ENCODE measurements at regions not wholly inside any gene's neighbourhood (a gene's known extent, or its start where the extent isn't known, plus 50 kb on each side); places are given as distances from the start of the nearest gene placed in this dataset.
"Not testable (repeated sequence)": the region's sequence is repeated elsewhere in the genome, so short reads cannot be mapped to it uniquely, and the experiment has no call there.

DNA sequence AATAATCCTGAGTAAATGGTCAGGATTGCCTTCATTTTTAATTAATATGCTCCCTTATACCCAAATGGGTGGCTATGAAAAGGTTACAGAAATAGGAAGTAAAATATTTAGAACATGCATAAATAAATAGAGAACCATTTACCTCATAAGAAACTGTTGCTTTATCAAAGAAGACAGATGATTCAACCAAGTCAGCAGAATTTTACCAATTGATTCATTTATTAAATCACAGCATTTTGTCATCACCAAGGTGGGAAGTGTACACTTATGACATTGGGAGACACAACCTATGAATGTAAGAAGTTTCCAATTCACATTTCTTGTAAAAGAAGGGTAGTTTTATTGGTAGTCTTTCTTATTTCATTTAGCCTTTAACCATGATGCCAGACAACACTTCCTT lies 870.3 kb upstream of the CHORDC1 start:
- DNase-seq = no peak

DNA sequence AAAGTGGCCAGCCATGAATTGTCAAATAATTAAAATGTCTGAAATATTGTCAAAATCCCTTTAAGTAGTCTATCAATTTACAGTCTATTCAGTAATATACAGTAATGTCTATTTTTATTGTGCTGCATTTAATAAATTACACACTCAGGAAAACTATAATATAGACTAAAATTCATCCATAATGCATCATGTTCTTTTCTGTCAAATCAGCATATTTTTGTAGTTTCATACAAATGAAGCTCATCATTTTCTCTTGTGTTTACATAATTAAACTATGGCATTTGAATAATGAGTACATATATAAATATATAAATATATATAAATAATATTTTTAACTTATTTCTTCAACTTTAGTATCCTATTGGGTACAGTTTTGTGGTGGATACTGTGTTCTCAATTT lies 868.7 kb upstream of the CHORDC1 start:
- no peak for DNase-seq

GRCh38 chr11:91086028-91086427 lies 863.2 kb upstream of the CHORDC1 start:
- no peak for DNase-seq

GRCh38 chr11:91082255-91082654 lies 859.4 kb upstream of the CHORDC1 start:
- DNase-seq = no peak

GRCh38 chr11:91081440-91082043 lies 858.7 kb upstream of the CHORDC1 start:
- DNase-seq = no peak

DNA sequence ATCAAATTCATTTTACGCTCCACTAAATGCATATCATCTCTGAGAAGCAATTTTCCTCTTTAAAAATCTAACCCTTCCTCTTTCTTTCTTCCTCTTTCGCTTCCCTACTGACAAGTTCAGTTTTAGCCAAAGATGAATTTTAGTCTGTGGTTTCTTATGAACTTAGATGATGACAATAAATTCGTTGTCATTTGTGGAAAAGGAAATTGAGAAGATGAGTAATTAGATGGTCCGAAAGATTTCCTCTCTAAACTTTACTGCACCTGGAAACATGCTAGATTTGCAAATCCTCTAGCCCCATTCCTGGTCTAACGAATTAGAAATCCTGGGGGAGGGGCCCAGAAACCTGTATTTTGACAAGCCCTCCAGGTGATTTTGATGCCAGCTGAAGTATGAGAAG lies 855.4 kb upstream of the CHORDC1 start:
- no peak for DNase-seq

GRCh38 chr11:91075032-91075695 lies 852.3 kb upstream of the CHORDC1 start:
- DNase-seq = no peak

GRCh38 chr11:91067666-91068065 lies 844.8 kb upstream of the CHORDC1 start:
- no peak for DNase-seq

DNA sequence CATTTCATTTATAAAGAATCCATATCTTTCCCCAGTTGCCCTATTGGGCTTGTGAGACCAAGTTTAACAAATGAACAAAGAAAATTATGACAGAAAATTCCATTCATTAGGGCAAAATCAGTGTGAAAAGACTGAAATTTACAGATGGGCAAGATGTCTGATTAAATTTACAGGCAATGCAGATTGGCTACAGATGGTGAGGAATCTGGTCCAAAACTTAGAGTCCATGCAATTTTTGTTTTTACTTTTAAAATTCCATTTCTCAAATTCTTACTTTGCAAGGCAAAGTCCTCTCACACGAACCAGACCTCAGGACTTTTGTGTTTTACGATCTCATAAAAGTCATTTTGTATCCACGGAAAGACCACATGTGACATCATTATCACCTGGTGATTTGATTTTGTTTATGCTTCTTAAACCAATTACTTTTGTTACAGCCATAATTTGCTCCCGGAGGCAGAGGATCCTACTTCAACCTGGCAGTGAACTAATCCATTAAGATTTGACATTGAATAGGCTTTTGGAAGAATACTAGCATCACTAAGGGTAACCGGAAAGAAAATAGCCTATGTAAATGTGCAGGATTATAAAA lies 843.7 kb upstream of the CHORDC1 start:
- no peak for DNase-seq

DNA sequence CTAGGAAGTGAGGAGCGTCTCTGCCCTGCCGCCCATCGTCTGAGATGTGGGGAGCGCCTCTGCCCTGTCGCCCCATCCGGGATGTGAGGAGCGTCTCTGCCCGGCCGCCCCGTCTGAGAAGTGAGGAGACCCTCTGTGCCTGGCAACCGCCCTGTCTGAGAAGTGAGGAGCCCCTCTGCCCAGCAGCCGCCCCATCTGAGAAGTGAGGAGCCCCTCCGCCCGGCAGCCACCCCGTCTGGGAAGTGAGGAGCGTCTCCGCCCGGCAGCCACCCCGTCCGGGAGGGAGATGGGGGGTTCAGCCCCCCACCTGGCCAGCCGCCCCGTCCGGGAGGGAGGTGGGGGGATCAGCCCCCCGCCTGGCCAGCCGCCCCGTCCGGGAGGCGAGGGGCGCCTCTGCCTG lies 840.5 kb upstream of the CHORDC1 start:
- not testable (repeated sequence) for DNase-seq

GRCh38 chr11:91047882-91048281 lies 825.0 kb upstream of the CHORDC1 start:
- no peak for DNase-seq

- no peak for DNase-seq
Measured at GRCh38 chr11:91046261-91046660, 823.4 kb upstream of the CHORDC1 start.

DNA sequence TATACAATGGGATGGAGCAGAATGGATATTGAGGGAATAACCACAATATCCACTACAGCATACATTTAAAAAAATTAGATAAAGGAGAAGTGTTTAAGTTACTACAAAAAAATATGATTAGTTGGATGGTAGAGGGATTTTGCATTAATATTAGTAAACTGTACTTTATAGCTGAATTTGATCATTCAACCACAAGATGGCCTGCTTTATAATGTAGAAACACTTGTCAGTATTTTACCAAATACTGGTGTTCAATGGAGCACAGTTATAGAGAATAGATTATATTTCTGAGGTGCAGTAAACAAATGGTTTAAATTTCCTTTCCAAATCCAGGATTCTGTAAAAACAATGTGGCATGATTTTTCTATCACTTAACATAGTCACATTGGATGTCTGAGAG lies 818.8 kb upstream of the CHORDC1 start:
- DNase-seq = no peak

DNA sequence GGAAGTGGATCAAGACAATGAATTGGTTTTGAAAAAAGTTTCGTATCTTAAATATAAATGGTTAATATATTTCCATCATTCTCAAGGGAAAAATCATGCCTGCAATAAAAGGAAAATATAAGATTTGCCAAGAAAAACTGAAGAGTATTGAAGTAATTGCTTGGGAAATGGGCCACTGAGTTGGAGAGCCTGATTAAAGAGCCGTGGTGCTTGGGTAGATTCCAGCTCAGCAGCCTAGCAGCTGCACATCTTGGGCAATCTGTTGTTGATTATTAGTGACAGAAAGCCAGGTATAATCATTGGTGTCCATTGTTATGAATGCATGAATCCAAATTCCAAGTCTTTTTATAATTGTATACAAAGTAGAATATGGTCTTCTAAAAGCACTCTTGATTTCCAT lies 800.9 kb upstream of the CHORDC1 start:
- DNase-seq = no peak

- DNase-seq = no peak
Measured at GRCh38 chr11:91011503-91011902, 788.7 kb upstream of the CHORDC1 start.

GRCh38 chr11:91005458-91005857 lies 782.6 kb upstream of the CHORDC1 start:
- DNase-seq = no peak

DNA sequence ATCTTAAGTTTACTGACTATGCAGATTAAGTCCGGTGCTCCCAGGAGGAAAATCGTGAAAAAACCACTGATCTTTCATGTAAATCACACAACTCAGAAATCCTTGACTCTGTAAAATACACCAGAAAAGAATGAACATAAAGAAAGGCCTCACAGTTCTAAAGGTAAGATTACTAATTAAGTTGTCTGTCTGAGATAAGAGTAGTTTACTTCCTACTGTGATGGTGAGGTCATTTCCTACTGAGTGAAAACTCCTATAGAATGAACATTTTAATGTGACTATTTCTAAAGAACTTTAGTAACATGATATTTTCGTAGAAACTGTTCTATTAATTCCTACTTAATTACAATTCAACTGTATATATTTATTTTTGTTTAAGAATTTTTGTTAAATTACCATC lies 774.4 kb upstream of the CHORDC1 start:
- no peak for DNase-seq

DNA sequence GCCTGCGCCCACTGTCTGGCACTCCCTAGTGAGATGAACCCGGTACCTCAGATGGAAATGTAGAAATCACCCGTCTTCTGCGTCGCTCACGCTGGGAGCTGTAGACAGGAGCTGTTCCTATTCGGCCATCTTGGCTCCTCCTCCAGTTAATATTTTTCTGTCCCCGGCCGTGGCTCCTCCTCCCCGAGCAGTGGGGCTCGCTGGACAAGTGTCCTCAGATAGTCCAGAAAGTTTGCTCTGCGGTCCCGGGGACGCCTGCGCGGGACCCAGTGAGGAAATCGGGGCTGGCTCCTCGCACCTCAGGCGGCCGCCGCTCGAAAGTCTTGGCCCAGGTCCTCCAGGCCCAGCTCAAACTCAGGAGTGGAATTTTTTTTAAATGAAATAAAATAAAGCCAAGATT lies 749.3 kb upstream of the CHORDC1 start:
- DNase-seq = not testable (repeated sequence)

GRCh38 chr11:90947930-90948329 lies 725.1 kb upstream of the CHORDC1 start:
- no peak for DNase-seq

GRCh38 chr11:90930252-90930651 lies 707.4 kb upstream of the CHORDC1 start:
- DNase-seq = no peak

DNA sequence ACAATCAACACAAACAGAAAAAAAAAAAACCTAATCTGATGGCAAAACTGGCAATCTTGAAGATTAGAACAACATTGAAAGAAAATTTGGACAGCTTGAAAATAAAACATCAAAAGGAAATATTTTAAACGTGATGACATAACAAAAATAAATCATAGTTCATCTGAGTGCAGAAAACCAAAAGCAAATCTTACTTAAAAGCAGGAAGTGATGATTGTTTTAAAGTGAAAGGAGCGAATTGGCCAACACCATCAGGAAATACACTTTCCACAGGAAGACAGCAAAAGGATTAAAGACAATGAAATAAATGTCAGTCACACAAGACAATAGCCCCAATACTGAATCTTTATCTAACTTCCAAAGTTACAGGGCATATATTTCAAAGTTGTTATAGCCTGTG lies 696.5 kb upstream of the CHORDC1 start:
- DNase-seq = no peak

GRCh38 chr11:90916706-90917105 lies 693.9 kb upstream of the CHORDC1 start:
- no peak for DNase-seq

GRCh38 chr11:90913131-90913668 lies 690.4 kb upstream of the CHORDC1 start:
- DNase-seq = no peak

DNA sequence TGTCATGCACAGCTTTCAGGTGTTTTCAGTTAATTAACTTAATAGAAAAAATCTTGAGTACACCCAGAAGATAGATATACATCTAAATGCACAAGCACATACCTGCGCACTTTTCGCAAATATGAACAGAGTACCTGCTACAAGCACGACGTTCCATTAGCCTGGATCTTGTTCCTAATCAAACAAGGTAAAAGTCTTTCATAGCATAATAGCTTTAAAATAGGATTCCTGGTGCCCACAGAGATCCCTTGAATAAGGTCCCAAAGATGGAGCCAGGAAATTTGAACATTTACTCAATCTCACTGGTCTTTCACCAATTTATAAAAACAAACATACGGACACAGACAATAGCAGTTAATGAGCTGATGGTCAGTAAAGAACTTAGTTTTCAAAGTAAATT lies 689.8 kb upstream of the CHORDC1 start:
- no peak for DNase-seq
